Heart right ventricle (tissue), 16 donors: ENCODE measurements at regions not wholly inside any gene's neighbourhood (a gene's known extent, or its start where the extent isn't known, plus 50 kb on each side); places are given as distances from the start of the nearest gene placed in this dataset.

Experiments
- ATAC-seq, 8 donors: fragments of 200-7000 bp; cut with Tn5 transposase; one replicate each; pipeline ENCODE4 v1.9.1; 2020; ENCODE audit warnings: mild to moderate bottlenecking in 8 of 8, moderate library complexity in 8 of 8, moderate number of reproducible peaks in 1 of 8
- DNase-seq, 2 donors: peaks; one replicate each; pipeline ENCODE4 v3.0.0-alpha.2; 2020
- H3K27ac ChIP-seq, 10 donors: fragments of 200-600 bp; sonication (generic) in 2 of 10; one replicate each; pipeline versions ENCODE4 v1.5.0 to v1.8.0; 2020 to 2022; ENCODE audit warnings: mild to moderate bottlenecking in 3 of 10
- H3K27me3 ChIP-seq, 7 donors: fragments of 200-600 bp; one replicate each; pipeline ENCODE4 v1.8.0; 2021 to 2022; ENCODE audit warnings: mild to moderate bottlenecking in 2 of 7
- H3K36me3 ChIP-seq, 9 donors: fragments of 200-600 bp; sonication (generic) in 1 of 9; one replicate each; pipeline versions ENCODE4 v1.5.0 to v1.8.0; 2020 to 2022; ENCODE audit warnings: mild to moderate bottlenecking in 2 of 9
- H3K4me1 ChIP-seq, 9 donors: fragments of 200-600 bp; sonication (generic) in 1 of 9; one replicate each; pipeline versions ENCODE4 v1.5.0 to v1.8.0; 2020 to 2022; ENCODE audit warnings: mild to moderate bottlenecking in 4 of 9
- H3K4me3 ChIP-seq, 10 donors: fragments of 200-600 bp; sonication (generic) in 2 of 10; one replicate each; pipeline versions ENCODE4 v1.5.0 to v1.8.0; 2020 to 2022; ENCODE audit warnings: mild to moderate bottlenecking in 7 of 10, moderate library complexity in 2 of 10
- H3K9me3 ChIP-seq, 11 donors: fragments of 200-600 bp in 10 of 11; sonication (generic) in 2 of 11; one replicate each; pipeline versions ENCODE4 v1.5.0 to v1.8.0; 2013 to 2022; ENCODE audit warnings: mild to moderate bottlenecking in 2 of 11, control low read depth in 1 of 11, moderate library complexity in 1 of 11
- CTCF ChIP-seq, 9 donors: fragments of 200-600 bp; sonication (generic) in 2 of 9; IDR thresholded peaks; one replicate each; pipeline versions ENCODE4 v1.5.0 to v1.8.0; 2021 to 2022; ENCODE audit warnings: antibody characterized with exemption in 9 of 9, mild to moderate bottlenecking in 5 of 9, moderate library complexity in 1 of 9
- WGBS, 2 donors: extraction: QIAGEN DNeasy Blood & Tissue Kit; methylation state at CpG; one replicate each; pipeline ENCODE4 v1.1.7; 2013; ENCODE audit warnings: inconsistent platforms in 1 of 2; 5-methylcytosine and 5-hydroxymethylcytosine counted together
- intact Hi-C, 10 donors: fragments of 100-400 bp; cut with DNase I; formaldehyde crosslinking; loops; one replicate each; pipeline versions ENCODE4 v1.11.1 to v1.14.2; 2022
- donor health status: Arrhythmogenic right ventricular cardiomyopathy.
- donor health status: ischemic (EF 13 %, LVEDD 7.1; RV severe dilation, severe dysfunction).
- donor health status: healthy with polysubstance abuse.
- donor health status: DM: no; HTN: yes; CAD: no.
- donor health status: DM: no; HTN: no; CAD: no.
- donor health status: ischemic (EF 25% LVEDD 6.9; RV normal size, moderate dysfunction).
- donor health status: ischemic (EF 25% LVEDD 5.7; RV mildly dilated, moderate dysfunction).
- donor health status: healthy.
- donor health status: DM: yes; HTN: yes; CAD: no.
- donor health status: Ischemic cardiomyopathy.
- donor health status: ischemic (EF 35%, LVEDD 5.7; RV mildly dilated, moderate dysfunction).
- donor health status: nonischemic (EF 11% LVEDD 7.7; RV severe dilation, severe dysfunction).
- donor health status: DM: yes; HTN: yes; CAD: no.
- donor health status: PGD.
- donor health status: ischemic (EF 29% LVEDD 5.4; RV normal size, mild dysfunction).
- donor health status: nonischemic (EF 23%, LVEDD 6.1; RV moderate dilation, normal function).

DNA sequence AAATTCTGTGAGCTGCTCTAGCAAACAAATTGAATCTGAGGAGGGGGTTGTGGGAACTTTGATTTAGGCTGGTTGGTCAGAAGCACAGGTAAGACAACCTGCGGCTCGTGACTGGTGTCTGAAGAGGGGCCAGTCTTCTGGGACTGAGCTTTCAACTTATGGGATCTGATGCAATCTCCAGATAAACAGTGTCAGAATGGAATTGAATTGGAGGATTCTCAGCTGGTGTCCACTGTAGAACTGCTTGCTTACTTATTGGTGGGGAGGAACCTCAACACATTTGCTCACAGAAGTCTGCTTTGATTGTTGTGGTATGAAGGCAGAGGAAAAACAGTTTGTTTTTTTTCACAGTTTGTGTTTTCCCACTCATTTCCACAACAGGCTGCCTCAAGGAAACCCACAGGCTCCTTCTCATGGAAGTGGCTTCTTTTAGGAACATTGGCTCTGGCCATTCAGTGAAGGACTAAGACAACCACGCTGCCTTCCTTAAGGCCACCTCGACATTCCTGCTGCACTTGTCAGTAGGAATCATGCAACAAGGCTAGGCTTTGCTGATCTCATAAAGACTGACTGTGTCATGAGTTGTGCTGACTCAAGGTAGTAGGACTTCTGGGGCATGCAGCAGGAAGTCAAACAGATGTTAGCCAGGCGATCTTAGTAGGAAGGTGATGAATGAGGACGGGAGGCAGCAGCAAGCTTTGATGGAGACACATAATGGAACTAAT, 104.7 kb downstream of the TSN start:
- DNase-seq: no peak
- 67 to 72% methylated on average over 6 of the region's 6 CpGs for WGBS, 2 donors
- TF ChIP-seq CTCF (IDR thresholded peaks at IDR 0.05): no peak
- Histone ChIP-seq H3K36me3 (no peaks in the 10 kb centered on the region), H3K4me3 (no peak overlapping the region), H3K9me3 (peaks cover 0 to 9% (median 0%) of the 10 kb centered on the region in 11 donors), H3K27me3 (peaks cover 0 to 7% (median 2%) of the 10 kb centered on the region in 7 donors), H3K4me1 (peaks cover 0 to 15% (median 11%) of the 10 kb centered on the region in 9 donors), H3K27ac (no peak overlapping the region)
- no peak for ATAC-seq
- intact Hi-C loops: no loop called here

GRCh38 chr2:121860758-121861227, 105.3 kb downstream of the TSN start:
- Histone ChIP-seq H3K4me3 (no peak overlapping the region), H3K27me3 (peaks cover 0 to 7% (median 2%) of the 10 kb centered on the region in 7 donors), H3K27ac (no peak overlapping the region), H3K4me1 (peaks cover 0 to 12% (median 8%) of the 10 kb centered on the region in 9 donors), H3K36me3 (no peaks in the 10 kb centered on the region), H3K9me3 (peaks cover 0 to 9% (median 0%) of the 10 kb centered on the region in 11 donors)
- TF ChIP-seq CTCF (IDR thresholded peaks at IDR 0.05): no peak
- WGBS, 2 donors: 69 to 76% methylated on average over 3 of the region's 3 CpGs
- ATAC-seq: no peak
- intact Hi-C loops: no loop called here
- DNase-seq: no peak

GRCh38 chr2:121862286-121862685, 106.8 kb downstream of the TSN start:
- no peak for TF ChIP-seq CTCF (IDR thresholded peaks at IDR 0.05)
- Histone ChIP-seq H3K4me1 (no peaks in the 10 kb centered on the region), H3K9me3 (peaks cover 0 to 9% (median 0%) of the 10 kb centered on the region in 11 donors), H3K4me3 (no peak overlapping the region), H3K27me3 (peaks cover 0 to 14% (median 2%) of the 10 kb centered on the region in 7 donors), H3K36me3 (no peaks in the 10 kb centered on the region), H3K27ac (no peak overlapping the region)
- DNase-seq: no peak
- 90 to 91% methylated on average over 4 of the region's 4 CpGs for WGBS, 2 donors
- intact Hi-C loops: no loop called here
- ATAC-seq: no peak

DNA sequence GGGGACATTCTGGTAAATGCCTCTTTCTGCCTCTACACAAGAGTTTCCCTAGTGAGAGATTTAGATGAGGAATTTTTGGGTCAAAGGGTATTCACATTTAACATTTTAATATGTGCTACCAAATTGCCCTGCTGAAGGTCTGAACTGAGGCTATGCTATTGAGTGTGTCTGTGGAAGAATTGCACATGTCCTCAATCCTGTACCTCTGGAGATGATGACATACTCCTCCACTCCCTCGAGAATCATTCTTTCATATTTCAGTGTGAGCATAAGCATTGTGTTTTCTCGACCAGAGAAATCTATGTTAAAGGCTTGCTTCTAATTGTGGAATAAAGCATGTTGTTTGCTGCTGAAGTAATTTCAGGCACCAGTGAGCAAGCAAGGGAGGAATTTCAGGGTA, 110.5 kb downstream of the TSN start:
- Histone ChIP-seq H3K4me1 (no peaks in the 10 kb centered on the region), H3K9me3 (peaks cover 0 to 9% (median 0%) of the 10 kb centered on the region in 11 donors), H3K27me3 (peaks cover 0 to 12% (median 0%) of the 10 kb centered on the region in 7 donors), H3K4me3 (no peak overlapping the region), H3K27ac (no peak overlapping the region), H3K36me3 (no peaks in the 10 kb centered on the region)
- DNase-seq (no peak), ATAC-seq (no peak)
- no peak for TF ChIP-seq CTCF (IDR thresholded peaks at IDR 0.05)
- intact Hi-C loops: no loop called here
- WGBS, 2 donors: 57 to 63% methylated on average over 1 to 2 of the region's 2 CpGs
